ENCODE measurements at regions not wholly inside any gene's neighbourhood (a gene's known extent, or its start where the extent isn't known, plus 50 kb on each side); places are given as distances from the start of the nearest gene placed in this dataset.

GRCh38 chr3:181909241-181909640 lies 197.5 kb downstream of the SOX2 start:
- DNase-seq (ENCODE audit: low spot score): no peak
- H3K9me3 ChIP-seq (ENCODE audit: severe bottlenecking): no peaks in the 10 kb centered on the region
- no peak for ATAC-seq (ENCODE audit: low read depth)
- no peak for TF ChIP-seq CTCF (IDR thresholded peaks at IDR 0.05; ENCODE audit: poor library complexity, severe bottlenecking)
- H3K27me3 ChIP-seq (ENCODE audit: insufficient read depth, poor library complexity, severe bottlenecking): no peaks in the 10 kb centered on the region
- H3K4me3 ChIP-seq (ENCODE audit: severe bottlenecking): no peak overlapping the region
- H3K27ac ChIP-seq (ENCODE audit: poor library complexity, severe bottlenecking): no peak overlapping the region
- H3K4me1 ChIP-seq (ENCODE audit: insufficient read depth, poor library complexity, severe bottlenecking): peaks cover 10% of the 10 kb centered on the region
- no peaks in the 10 kb centered on the region for H3K36me3 ChIP-seq (ENCODE audit: low read depth)

GRCh38 chr3:181912384-181912783 lies 200.7 kb downstream of the SOX2 start:
- Histone ChIP-seq H3K27ac (ENCODE audit: poor library complexity, severe bottlenecking) (no peak overlapping the region), H3K27me3 (ENCODE audit: insufficient read depth, poor library complexity, severe bottlenecking) (no peaks in the 10 kb centered on the region), H3K36me3 (ENCODE audit: low read depth) (no peaks in the 10 kb centered on the region), H3K4me1 (ENCODE audit: insufficient read depth, poor library complexity, severe bottlenecking) (peaks cover 32% of the 10 kb centered on the region), H3K9me3 (ENCODE audit: severe bottlenecking) (no peaks in the 10 kb centered on the region), H3K4me3 (ENCODE audit: severe bottlenecking) (no peak overlapping the region)
- DNase-seq (ENCODE audit: low spot score) (no peak), ATAC-seq (ENCODE audit: low read depth) (no peak)
- TF ChIP-seq CTCF (IDR thresholded peaks at IDR 0.05; ENCODE audit: poor library complexity, severe bottlenecking): no peak

- no peaks in the 10 kb centered on the region for H3K27me3 ChIP-seq (ENCODE audit: insufficient read depth, poor library complexity, severe bottlenecking)
- peaks cover 32% of the 10 kb centered on the region for H3K4me1 ChIP-seq (ENCODE audit: insufficient read depth, poor library complexity, severe bottlenecking)
- TF ChIP-seq CTCF (IDR thresholded peaks at IDR 0.05; ENCODE audit: poor library complexity, severe bottlenecking): no peak
- no peak for DNase-seq (ENCODE audit: low spot score)
- no peaks in the 10 kb centered on the region for H3K9me3 ChIP-seq (ENCODE audit: severe bottlenecking)
- ATAC-seq (ENCODE audit: low read depth): peak; percentile 89
- H3K36me3 ChIP-seq (ENCODE audit: low read depth): no peaks in the 10 kb centered on the region
- no peak overlapping the region for H3K27ac ChIP-seq (ENCODE audit: poor library complexity, severe bottlenecking)
- H3K4me3 ChIP-seq (ENCODE audit: severe bottlenecking): no peak overlapping the region
These were observed 201.5 kb downstream of the SOX2 start for GRCh38 chr3:181913254-181913653.

GRCh38 chr3:181915551-181915950 lies 203.8 kb downstream of the SOX2 start:
- peaks cover 32% of the 10 kb centered on the region for H3K4me1 ChIP-seq (ENCODE audit: insufficient read depth, poor library complexity, severe bottlenecking)
- no peaks in the 10 kb centered on the region for H3K27me3 ChIP-seq (ENCODE audit: insufficient read depth, poor library complexity, severe bottlenecking)
- DNase-seq (ENCODE audit: low spot score) (no peak), ATAC-seq (ENCODE audit: low read depth) (peak; percentile 31; the same call in 2 of the 3 replicates)
- no peak overlapping the region for H3K4me3 ChIP-seq (ENCODE audit: severe bottlenecking)
- TF ChIP-seq CTCF (IDR thresholded peaks at IDR 0.05; ENCODE audit: poor library complexity, severe bottlenecking): no peak
- no peaks in the 10 kb centered on the region for H3K9me3 ChIP-seq (ENCODE audit: severe bottlenecking)
- H3K36me3 ChIP-seq (ENCODE audit: low read depth): no peaks in the 10 kb centered on the region
- peak overlapping the region; percentile 34 for H3K27ac ChIP-seq (ENCODE audit: poor library complexity, severe bottlenecking)

- Histone ChIP-seq H3K27me3 (ENCODE audit: insufficient read depth, poor library complexity, severe bottlenecking) (no peaks in the 10 kb centered on the region), H3K36me3 (ENCODE audit: low read depth) (no peaks in the 10 kb centered on the region), H3K27ac (ENCODE audit: poor library complexity, severe bottlenecking) (peak overlapping the region; percentile 34), H3K9me3 (ENCODE audit: severe bottlenecking) (no peaks in the 10 kb centered on the region), H3K4me1 (ENCODE audit: insufficient read depth, poor library complexity, severe bottlenecking) (peaks cover 32% of the 10 kb centered on the region), H3K4me3 (ENCODE audit: severe bottlenecking) (no peak overlapping the region)
- TF ChIP-seq CTCF (IDR thresholded peaks at IDR 0.05; ENCODE audit: poor library complexity, severe bottlenecking): no peak
- peak; percentile 26; the same call in 2 of the 3 replicates for ATAC-seq (ENCODE audit: low read depth)
- no peak for DNase-seq (ENCODE audit: low spot score)
These were observed 204.3 kb downstream of the SOX2 start for GRCh38 chr3:181916013-181916412.

Measured in RWPE2 (cell line).